Stimulated activated CD8-positive, alpha-beta memory T cell treated with anti-CD3 and anti-CD28 coated beads, Interleukin-12 subunit alpha, Interleukin-12 subunit beta, amount 100 ng/mL, for 4 hours (primary cell): ENCODE measurements at regions not wholly inside any gene's neighbourhood (a gene's known extent, or its start where the extent isn't known, plus 50 kb on each side); places are given as distances from the start of the nearest gene placed in this dataset.
"Not testable (repeated sequence)": the region's sequence is repeated elsewhere in the genome, so short reads cannot be mapped to it uniquely, and the experiment has no call there.

ENCODE experiments used
- DNase-seq: peaks from one replicate; pipeline ENCODE4 v3.0.0-alpha.2; 2020; ENCODE audit warnings: low read depth

DNA sequence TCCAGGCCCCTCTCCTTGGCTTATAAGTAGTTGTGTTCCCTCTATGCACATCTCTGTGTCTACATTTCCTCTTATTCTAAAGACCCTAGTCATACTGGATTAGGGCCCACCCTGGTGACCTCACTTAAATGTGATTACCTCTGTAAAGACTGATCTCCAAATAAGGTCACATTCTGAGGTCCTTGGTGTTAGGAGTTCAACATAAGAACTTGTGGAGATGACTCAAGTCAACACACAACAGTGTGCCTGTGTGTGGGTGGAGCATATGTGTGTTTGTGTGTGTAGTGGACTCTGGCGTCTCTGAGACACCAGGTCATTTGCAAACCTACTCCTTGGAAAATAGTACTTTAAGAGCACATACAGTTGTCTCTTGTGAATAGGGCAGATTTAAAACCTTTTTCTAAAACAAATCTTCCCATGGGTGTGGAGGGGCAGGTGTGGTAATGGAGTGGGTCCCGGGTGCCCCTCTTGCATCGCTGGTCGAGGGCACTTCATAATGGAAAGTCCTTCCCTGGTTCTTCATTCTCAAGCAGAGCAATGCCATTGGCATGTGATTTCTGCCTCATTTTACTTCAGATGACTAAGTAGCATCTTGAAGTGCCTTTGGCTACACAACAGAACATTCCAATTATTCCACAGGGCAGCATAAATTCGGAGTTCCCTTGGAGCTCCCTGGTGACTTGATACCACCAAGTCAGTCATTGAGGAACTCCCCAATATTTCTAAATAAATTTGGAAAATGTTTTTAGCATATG is 84.4 kb downstream of the C9orf152 start:
- DNase-seq, result no peak

- no peak for DNase-seq
Observed at GRCh38 chr9:110124439-110124838, 83.5 kb downstream of the C9orf152 start.

- DNase-seq, result no peak
Observed at GRCh38 chr9:110125207-110125751, 82.7 kb downstream of the C9orf152 start.

- DNase-seq, result no peak
Observed at GRCh38 chr9:110125763-110126351, 82.1 kb downstream of the C9orf152 start.

- no peak for DNase-seq
Observed at GRCh38 chr9:110126499-110126941, 81.4 kb downstream of the C9orf152 start.

DNA sequence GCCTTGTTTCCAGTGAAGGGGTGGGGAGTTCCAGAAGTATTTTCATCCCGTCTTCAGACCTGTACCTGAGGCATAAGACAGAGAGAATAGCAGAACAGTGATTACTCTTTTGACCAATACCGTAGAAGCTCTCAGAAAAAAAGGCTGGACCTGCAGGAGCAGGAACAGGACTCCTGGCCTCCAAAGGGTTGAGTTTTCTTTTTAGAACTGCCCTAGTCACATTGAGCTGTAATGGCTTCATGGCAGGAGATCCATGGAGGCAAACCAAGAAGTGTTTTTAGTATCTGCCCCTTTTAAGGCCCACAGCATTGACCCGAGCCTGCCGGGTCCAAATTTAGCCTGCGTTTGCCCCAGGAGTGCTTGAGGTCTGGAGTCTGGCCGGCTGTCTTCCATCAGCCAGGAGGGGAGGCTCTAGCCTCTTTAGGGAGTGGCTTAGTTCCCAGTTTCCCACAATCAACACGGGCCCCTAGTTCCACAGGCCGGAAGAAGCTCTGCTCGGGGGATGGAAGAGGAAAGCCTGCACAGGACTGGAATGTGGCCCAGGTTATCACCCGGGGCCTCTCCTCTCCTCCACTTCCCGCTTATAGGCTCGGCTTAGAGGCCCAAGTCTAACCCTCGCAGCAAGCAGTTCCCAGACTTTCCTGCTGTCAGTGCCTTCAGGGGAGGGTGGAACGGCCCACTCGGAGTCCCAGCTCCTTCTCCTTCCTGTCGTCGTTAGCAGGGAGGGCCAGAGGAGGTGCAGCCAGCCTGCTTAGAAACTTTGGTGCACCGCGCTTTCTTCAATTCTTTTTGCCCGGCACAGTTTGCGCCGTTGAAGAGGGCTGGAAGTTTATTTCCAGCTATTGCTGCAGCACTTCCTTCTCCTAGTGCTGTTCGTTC is 80.7 kb downstream of the C9orf152 start:
- no peak for DNase-seq

DNA sequence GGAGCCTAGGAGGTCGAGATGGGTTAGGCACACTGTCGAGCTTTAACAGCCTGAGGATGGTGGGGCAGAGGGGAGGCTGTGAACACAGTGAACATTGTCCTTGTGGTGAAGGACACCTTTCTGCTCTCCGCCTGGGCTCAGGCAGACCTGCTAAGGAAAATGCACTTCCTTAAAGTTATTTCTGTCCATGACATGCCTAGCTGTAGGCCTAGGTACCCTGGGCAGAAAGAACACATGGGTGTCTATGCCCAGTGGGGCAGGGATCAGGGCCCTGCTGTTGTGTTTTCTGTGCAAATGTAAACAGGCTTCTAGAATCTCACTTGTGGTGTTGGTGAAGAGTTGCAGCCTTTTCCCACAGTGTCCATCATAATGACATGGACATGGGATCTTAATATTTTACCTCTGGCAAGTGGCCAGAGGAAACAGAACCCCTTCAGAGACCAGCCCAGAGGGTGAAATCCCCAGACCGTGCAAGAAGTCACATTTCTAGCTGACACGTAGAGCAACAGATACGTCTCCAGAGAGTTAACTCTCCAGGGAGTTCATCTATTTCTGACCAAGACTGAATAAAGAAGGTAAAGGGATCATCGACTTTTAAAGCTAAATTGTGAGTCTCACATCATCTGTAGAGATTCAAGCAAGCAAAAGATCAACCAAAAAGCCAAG is 79.2 kb downstream of the C9orf152 start:
- DNase-seq, result no peak

DNA sequence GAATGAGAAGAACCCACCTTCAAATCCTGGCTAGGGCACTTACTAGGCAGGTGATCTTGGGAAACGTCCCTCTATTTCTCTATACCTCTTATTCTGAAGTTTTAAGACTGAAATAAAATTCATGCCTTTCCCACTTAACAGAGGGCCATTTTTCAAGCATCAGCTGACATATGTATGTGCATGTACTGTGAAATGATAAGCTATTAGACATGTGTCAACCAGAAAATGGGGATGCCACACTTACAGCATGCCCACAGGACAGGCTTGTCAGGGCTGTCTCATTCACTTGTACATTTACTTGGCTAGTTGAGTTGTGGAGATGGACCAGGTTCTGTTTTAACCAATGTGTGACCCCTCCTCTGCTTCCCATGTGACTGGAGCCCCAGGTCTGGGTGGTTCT is 78.5 kb downstream of the C9orf152 start:
- no peak for DNase-seq

- no peak for DNase-seq
Observed at GRCh38 chr9:110130211-110130610, 77.7 kb downstream of the C9orf152 start.

DNA sequence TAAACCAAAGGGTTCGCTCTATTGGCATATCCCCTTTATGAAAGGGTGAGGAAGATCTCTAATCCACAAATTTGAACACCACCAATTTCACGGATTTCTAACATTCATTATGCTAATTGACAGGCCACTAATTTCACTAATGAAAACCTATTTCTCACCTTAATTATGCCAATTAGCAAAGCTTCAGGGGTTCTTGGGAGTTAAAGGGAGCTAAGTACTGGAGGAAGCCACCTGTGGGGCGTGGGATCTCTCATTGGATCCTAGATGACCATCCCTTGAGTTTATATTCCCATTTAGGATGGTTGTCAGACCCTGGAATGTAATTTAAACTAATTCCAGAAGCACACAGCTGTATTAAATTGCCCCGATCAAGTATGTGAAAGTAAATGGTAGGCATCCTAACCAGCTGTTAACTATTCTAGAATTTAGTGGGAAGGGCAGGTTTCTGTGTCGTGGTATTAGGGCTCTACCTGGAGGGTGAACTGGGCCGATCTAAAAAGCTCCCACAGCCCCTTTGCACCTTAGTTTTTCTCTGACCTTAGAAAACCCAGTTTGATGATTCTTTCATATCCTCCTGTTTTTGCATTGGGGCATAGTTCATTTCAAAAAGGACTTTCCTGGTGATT is 77.1 kb downstream of the C9orf152 start:
- no peak for DNase-seq

- no peak for DNase-seq
Observed at GRCh38 chr9:110131499-110131898, 76.5 kb downstream of the C9orf152 start.

- DNase-seq, result not testable (repeated sequence)
Observed at GRCh38 chr9:110132531-110132930, 75.4 kb downstream of the C9orf152 start.

DNA sequence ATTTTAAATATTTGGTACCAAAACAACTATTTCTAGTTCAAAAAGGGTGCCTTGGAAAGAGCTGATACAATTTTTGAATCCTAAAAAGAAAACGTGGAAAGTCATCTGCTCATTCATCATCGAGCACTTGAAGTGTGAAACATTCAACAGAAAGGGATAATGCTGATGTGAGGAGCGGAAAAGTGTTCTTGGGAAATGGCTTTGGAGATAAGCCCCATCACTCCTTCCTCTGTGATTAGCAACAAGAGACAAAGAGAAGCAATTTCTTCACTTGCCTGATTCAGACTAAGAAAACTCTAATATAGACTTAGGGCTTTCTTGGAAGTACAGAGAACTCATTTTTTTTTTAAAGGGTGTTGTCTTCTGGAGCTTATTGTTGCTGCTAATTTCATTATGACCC is 74.9 kb downstream of the C9orf152 start:
- no peak for DNase-seq

DNA sequence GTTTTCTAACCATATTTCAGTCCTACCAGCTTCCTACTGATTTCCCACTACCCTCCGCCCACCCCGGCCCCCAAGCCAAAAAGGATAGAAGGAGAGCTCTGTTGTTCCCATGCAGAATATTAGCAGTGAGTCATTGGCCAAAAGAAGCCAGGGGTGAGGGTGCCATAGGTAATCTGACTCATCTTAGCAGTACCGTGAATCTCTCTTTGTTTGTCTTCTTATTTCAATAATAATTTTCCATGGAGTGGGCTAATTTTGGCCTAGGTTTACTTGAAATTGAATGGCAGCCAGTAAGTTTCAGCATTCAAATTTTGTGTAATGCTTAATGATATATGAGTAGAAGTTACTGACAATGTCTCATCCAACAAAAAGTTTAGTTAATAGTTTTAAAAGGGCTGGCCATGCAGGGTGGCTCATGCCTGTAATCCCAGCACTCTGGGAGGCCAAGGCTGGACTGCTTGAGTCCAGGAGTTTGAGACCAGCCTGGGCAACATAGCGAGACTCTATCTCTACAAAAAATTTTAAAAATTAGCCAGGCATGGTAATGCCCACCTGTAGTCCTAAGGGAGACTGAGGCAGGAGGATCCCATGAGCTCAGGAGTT is 74.2 kb downstream of the C9orf152 start:
- DNase-seq, result no peak

DNA sequence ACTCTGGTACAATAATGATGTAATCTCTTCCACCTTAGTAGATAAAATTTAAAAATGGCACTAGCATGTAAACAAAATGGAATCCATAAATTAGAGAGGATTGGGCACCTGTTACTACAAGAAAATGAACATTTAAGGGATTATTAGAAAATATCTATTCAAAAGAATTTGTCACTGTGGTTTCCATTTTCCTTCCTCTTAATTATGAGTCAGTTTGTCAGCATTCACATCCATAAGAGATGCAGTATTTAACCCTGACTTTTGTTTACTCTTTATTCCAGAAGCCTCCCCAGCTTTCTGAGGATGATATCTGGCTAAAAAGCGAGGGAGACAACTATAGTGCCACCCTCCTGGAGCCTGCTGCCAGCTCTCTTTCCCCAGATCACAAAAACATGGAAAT is 72.1 kb downstream of the C9orf152 start:
- DNase-seq, result no peak

DNA sequence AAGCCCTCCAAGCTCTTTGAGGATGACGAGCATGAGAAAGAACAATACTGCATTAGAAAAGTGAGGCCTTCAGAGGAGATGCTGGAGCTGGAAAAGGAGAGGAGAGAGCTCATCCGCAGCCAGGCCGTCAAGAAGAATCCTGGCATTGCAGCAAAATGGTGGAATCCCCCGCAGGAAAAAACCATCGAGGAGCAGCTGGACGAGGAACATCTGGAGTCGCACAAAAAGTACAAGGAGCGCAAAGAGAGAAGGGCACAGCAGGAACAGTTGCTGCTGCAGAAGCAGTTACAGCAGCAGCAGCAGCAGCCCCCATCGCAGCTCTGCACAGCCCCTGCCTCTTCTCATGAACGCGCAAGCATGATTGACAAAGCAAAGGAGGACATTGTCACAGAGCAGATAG is 71.2 kb downstream of the C9orf152 start:
- no peak for DNase-seq

DNA sequence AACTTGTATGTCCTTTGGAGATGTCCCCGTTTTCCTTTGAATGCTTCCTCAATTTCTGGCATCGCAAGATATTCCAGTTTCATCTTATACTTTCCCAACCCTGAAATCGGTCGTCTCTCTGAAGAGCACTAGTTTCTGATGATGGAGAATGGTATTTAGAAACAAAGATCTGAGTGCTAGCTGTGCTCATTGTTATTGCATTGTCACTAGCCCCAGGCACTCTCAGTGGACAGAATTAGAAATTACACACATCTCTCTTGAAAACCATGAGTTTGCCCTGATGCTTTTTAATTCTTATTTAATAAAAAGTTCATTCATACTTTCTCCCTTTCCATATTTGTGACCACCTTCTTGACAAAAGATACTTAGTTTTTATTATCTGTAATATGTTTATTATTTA is 67.7 kb downstream of the C9orf152 start:
- DNase-seq, result no peak

- DNase-seq, result no peak
Observed at GRCh38 chr9:110141227-110141793, 66.6 kb downstream of the C9orf152 start.

- no peak for DNase-seq
Observed at GRCh38 chr9:110142253-110142652, 65.7 kb downstream of the C9orf152 start.

GRCh38 chr9:110142868-110143481 is 65.0 kb downstream of the C9orf152 start:
- no peak for DNase-seq
